ENCODE measurements at regions not wholly inside any gene's neighbourhood (a gene's known extent, or its start where the extent isn't known, plus 50 kb on each side); places are given as distances from the start of the nearest gene placed in this dataset.

DNA sequence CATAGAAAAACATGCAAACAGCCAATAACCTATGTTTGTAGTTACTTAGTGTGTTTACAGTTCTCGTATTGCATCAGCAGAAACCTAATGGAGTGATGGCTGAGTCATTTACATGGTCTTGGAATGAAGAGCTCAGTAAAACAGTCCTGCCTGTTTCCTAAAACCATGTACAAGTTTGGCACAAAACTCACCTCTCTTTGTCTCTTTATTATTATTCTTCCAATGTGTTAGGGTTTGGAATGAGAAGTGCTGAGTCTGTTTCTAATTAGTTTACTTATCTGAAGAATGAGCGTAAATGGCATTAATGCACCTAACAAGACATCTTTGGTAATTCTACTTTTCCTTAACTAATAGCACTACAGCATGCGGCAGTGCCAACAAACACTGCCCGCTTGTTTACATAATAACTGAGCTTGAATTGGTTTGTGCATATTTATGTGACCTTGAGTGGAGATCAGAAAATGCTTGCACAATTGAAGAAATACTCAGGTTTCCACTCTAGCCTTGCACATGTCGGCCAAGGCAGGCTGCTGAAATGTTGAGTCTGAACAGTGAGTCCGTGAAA, 385.4 kb upstream of the SEMA6D start (continued):
- TF ChIP-seq, protein P1, sequence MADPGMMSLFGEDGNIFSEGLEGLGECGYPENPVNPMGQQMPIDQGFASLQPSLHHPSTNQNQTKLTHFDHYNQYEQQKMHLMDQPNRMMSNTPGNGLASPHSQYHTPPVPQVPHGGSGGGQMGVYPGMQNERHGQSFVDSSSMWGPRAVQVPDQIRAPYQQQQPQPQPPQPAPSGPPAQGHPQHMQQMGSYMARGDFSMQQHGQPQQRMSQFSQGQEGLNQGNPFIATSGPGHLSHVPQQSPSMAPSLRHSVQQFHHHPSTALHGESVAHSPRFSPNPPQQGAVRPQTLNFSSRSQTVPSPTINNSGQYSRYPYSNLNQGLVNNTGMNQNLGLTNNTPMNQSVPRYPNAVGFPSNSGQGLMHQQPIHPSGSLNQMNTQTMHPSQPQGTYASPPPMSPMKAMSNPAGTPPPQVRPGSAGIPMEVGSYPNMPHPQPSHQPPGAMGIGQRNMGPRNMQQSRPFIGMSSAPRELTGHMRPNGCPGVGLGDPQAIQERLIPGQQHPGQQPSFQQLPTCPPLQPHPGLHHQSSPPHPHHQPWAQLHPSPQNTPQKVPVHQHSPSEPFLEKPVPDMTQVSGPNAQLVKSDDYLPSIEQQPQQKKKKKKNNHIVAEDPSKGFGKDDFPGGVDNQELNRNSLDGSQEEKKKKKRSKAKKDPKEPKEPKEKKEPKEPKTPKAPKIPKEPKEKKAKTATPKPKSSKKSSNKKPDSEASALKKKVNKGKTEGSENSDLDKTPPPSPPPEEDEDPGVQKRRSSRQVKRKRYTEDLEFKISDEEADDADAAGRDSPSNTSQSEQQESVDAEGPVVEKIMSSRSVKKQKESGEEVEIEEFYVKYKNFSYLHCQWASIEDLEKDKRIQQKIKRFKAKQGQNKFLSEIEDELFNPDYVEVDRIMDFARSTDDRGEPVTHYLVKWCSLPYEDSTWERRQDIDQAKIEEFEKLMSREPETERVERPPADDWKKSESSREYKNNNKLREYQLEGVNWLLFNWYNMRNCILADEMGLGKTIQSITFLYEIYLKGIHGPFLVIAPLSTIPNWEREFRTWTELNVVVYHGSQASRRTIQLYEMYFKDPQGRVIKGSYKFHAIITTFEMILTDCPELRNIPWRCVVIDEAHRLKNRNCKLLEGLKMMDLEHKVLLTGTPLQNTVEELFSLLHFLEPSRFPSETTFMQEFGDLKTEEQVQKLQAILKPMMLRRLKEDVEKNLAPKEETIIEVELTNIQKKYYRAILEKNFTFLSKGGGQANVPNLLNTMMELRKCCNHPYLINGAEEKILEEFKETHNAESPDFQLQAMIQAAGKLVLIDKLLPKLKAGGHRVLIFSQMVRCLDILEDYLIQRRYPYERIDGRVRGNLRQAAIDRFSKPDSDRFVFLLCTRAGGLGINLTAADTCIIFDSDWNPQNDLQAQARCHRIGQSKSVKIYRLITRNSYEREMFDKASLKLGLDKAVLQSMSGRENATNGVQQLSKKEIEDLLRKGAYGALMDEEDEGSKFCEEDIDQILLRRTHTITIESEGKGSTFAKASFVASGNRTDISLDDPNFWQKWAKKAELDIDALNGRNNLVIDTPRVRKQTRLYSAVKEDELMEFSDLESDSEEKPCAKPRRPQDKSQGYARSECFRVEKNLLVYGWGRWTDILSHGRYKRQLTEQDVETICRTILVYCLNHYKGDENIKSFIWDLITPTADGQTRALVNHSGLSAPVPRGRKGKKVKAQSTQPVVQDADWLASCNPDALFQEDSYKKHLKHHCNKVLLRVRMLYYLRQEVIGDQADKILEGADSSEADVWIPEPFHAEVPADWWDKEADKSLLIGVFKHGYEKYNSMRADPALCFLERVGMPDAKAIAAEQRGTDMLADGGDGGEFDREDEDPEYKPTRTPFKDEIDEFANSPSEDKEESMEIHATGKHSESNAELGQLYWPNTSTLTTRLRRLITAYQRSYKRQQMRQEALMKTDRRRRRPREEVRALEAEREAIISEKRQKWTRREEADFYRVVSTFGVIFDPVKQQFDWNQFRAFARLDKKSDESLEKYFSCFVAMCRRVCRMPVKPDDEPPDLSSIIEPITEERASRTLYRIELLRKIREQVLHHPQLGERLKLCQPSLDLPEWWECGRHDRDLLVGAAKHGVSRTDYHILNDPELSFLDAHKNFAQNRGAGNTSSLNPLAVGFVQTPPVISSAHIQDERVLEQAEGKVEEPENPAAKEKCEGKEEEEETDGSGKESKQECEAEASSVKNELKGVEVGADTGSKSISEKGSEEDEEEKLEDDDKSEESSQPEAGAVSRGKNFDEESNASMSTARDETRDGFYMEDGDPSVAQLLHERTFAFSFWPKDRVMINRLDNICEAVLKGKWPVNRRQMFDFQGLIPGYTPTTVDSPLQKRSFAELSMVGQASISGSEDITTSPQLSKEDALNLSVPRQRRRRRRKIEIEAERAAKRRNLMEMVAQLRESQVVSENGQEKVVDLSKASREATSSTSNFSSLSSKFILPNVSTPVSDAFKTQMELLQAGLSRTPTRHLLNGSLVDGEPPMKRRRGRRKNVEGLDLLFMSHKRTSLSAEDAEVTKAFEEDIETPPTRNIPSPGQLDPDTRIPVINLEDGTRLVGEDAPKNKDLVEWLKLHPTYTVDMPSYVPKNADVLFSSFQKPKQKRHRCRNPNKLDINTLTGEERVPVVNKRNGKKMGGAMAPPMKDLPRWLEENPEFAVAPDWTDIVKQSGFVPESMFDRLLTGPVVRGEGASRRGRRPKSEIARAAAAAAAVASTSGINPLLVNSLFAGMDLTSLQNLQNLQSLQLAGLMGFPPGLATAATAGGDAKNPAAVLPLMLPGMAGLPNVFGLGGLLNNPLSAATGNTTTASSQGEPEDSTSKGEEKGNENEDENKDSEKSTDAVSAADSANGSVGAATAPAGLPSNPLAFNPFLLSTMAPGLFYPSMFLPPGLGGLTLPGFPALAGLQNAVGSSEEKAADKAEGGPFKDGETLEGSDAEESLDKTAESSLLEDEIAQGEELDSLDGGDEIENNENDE (IDR thresholded peaks at IDR 0.05; ENCODE audit: insufficient replicate concordance, low read length): no peak
- no peak for TF ChIP-seq GABPA (IDR thresholded peaks at IDR 0.05; ENCODE audit: borderline replicate concordance, insufficient read depth, low read length)
- no peak for TF ChIP-seq BACH1 (IDR thresholded peaks at IDR 0.05; ENCODE audit: low read length)
- no peak for TF ChIP-seq KDM5A (IDR thresholded peaks at IDR 0.05; ENCODE audit: low read length)
- no peak for TF ChIP-seq HDAC2 (IDR thresholded peaks at IDR 0.05; ENCODE audit: borderline replicate concordance in 1 of 2, low read depth in 2 of 2, low read length in 2 of 2)
- TF ChIP-seq, protein P2, sequence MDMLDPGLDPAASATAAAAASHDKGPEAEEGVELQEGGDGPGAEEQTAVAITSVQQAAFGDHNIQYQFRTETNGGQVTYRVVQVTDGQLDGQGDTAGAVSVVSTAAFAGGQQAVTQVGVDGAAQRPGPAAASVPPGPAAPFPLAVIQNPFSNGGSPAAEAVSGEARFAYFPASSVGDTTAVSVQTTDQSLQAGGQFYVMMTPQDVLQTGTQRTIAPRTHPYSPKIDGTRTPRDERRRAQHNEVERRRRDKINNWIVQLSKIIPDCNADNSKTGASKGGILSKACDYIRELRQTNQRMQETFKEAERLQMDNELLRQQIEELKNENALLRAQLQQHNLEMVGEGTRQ (IDR thresholded peaks at IDR 0.05; ENCODE audit: low read length): no peak
- TF ChIP-seq SIX5 (IDR thresholded peaks at IDR 0.05; ENCODE audit: low read depth, low read length): no peak
- TF ChIP-seq, protein P3, sequence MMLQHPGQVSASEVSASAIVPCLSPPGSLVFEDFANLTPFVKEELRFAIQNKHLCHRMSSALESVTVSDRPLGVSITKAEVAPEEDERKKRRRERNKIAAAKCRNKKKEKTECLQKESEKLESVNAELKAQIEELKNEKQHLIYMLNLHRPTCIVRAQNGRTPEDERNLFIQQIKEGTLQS (IDR thresholded peaks at IDR 0.05; ENCODE audit: insufficient read depth, low read depth, low read length): no peak
- no peak for TF ChIP-seq TEAD4 (IDR thresholded peaks at IDR 0.05; ENCODE audit: low read depth, low read length)
- no peak for TF ChIP-seq TCF12 (IDR thresholded peaks at IDR 0.05; ENCODE audit: low read depth, low read length)

All from H1 (cell line).